ENCODE measurements at regions not wholly inside any gene's neighbourhood (a gene's known extent, or its start where the extent isn't known, plus 50 kb on each side); places are given as distances from the start of the nearest gene placed in this dataset.

DNA sequence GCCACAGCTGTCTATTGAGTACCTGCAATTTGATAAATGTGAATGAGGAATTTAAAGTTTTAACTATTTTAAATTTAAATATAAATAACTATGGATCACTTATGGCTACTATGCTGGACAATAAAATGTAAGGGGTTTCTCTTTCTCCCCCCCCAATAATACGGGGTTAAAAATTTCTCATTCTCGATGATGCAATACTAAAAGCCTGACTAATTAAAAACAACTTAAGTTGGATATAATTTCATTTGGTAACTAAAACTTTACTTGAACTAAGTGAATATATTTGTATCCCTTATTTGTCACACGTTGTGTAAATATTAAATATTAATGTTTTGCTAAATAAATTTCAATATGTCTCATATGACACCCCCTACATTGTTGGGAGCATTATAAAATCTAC is 297.3 kb downstream of the GRB14 start:
- TF ChIP-seq EP300 (IDR thresholded peaks at IDR 0.05; ENCODE audit: borderline replicate concordance in 1 of 2, low read depth in 2 of 2, low read length in 2 of 2) (no peak), SIN3A (conservative IDR thresholded peaks at IDR 0.05 in 1 of 2, IDR thresholded peaks at IDR 0.05 in 1 of 2; ENCODE audit: low read depth in 1 of 2, low read length in 2 of 2) (no peak)

Data from H1 (cell line).